ENCODE measurements at regions not wholly inside any gene's neighbourhood (a gene's known extent, or its start where the extent isn't known, plus 50 kb on each side); places are given as distances from the start of the nearest gene placed in this dataset.

DNA sequence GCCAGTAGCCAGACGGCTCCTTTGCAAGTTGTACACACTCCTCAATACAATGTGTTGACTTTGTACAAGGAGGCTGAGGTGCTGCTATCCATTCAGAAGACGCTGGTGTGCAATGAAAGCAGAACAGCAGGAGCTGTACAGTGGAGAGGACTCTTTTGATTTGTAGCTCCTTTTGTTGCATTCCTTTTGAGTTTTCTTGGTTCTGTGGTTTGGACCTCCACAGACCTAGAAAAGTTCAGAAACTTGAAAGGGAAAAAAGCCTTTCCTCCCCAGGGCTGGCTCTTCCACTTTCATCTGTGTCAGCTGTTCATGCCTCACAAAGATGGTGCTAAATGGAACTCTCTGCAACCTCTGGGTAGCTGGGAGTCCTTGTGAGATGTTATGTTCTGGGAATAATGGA is 117.4 kb downstream of the MAT2B start:
- DNase-seq: no peak

DNA sequence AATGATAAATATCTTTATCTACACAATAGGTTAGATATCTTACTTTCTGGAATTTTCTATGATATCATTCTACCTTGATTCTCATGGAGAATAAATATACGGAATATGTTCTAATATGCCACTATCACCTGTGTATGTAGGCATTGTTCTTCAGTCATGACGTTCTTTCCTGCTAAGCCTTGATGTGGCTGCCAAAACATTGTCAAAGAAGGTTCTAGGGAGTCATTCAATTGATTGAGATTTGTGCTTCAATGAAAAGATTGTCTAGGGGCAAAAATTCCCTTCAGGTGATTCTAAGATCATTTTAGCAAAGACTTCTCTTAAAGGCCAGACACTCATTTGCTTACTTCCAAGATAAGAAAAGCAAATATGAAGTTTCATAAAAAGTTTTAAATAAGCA is 118.1 kb downstream of the MAT2B start:
- DNase-seq: no peak

DNA sequence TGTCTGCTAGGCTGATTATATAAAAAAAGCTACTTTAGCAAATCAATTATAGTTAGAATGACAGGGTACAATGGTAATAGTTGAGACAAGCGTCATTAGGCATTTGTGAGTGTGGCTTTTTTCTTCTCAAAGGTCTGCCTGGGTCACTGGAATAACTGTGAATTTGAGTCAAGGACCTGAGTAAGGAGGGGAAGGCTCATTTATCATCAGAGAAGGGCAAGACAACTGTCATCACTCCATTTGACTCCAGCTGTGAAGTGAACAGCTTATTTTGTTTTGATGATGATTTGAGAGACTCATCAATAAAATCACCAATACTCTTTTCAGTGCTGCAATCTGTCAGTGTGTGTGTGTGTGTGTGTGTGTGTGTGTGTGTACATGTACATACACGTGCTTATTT is 118.6 kb downstream of the MAT2B start:
- no peak for DNase-seq

DNA sequence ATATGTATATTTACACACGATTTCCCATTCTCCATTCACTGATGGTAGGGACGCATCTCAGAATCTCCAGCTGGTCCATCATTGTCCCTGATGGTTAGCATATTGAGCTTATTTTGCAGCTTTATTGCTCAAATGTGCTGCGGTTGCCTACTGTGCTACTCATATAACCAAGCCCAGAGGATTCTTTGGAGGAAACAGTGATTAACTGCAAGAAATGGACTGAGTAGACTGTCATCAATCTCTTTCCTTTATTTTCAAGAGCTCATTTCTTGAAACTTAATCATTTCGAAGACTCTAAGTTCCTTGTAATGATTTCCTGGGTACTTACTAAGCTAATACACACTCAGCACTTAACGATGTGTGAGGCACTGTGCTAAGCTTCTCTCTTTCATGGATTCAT is 119.0 kb downstream of the MAT2B start:
- no peak for DNase-seq

DNA sequence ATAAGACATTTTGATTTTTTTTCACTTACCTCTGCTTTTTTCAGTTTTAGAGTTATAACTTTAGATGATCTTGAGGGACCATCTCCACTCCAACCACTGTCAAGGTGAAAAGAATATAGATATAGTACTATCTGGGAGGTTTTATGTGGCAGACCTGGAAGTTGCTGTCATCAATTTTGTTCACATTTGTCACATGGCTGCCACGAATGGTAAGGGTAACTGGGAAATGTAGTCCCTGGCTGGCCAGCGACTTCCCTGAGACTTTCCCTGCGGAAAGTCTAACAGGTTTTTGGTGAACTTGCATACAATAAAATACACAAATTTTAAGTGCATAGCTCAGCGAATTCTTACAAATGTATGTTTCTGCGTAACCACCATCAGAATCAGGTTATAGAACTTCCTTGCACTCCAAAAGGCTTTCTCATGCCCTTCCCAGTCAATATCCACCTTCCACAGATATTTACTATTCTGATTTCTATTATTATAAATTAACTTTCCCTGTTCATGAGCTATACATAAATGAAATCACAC is 121.5 kb downstream of the MAT2B start:
- DNase-seq: no peak

DNA sequence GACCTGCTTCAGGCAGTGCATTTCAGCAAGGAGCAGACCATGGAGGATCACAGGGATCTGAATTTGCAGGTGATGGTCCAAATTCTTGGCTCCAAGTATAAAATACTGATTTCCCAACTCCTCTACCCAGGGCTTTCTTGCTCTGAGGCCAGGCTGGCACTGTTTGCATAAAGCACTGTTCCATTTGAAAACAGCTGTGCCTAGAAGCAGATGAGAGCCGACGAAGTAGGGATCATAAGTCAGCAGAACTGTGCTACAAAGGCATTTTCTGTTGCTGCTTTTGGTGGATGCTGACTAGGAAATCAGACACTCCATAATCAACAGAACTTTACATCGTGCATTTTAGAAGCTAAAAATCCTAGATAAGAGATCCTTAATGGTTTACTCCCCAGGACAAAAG is 126.4 kb downstream of the MAT2B start:
- DNase-seq: no peak

DNA sequence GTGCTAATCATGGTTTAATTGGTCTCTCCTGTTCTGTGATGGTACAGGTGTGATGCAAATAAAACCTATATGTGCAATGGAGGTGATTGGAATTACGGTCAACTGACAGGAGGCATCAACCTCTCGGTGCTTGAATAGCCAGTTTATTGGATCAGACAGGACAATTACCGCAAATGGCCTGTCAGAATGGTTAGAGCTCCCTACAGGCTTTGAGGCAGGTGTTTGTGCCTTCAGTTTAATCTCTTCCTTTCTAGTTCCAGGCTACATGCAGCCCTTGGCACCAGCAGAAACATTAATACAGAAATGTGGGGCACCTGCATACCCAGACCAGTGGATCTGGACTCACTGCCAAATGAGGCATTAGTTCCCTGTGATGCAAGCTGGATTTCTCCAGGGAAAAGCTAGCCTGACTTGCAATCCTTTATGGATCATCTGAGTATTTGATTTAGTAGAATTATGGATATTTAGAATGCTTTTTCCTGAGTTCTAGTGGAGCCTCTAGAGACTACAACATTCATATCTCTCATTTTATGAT is 128.6 kb downstream of the MAT2B start:
- DNase-seq: no peak

DNA sequence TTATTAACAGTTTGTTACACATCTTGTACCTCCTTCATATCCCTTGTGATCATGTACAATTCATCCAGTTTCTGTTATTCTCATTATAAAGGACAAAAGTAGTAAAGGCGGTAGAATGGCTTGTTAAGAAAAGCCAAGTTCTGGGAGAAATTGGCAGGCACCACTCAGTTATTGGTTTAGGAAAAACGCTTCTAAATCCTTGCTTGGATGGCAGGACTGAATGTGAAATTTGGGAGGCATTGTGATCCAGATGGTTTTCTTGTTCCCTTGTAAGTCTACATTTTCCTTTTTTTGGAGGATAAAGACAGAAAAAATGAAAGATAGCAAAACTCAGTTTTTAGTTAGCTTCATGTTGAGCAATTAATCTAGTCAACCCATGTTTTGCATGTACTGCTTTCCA is 130.2 kb downstream of the MAT2B start:
- DNase-seq: no peak

DNA sequence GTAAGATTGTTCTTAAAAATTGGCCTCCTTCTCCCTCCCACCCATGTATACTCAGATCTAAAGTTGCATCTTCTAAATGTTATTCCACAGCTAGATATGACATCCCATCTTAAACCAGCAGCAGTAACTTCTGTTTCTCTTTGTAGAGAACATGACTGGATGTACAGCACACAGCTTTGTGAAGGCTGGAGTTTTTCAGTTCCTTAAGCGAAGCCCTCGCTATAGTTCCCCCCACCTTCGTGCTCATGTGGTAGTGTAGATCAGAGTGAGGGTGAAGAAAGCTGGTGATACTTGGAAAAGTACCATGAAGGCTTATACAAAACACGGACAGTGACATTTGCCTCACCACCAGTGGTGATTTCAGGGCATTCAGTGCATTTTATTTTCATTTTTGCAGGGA is 137.5 kb downstream of the MAT2B start:
- no peak for DNase-seq

DNA sequence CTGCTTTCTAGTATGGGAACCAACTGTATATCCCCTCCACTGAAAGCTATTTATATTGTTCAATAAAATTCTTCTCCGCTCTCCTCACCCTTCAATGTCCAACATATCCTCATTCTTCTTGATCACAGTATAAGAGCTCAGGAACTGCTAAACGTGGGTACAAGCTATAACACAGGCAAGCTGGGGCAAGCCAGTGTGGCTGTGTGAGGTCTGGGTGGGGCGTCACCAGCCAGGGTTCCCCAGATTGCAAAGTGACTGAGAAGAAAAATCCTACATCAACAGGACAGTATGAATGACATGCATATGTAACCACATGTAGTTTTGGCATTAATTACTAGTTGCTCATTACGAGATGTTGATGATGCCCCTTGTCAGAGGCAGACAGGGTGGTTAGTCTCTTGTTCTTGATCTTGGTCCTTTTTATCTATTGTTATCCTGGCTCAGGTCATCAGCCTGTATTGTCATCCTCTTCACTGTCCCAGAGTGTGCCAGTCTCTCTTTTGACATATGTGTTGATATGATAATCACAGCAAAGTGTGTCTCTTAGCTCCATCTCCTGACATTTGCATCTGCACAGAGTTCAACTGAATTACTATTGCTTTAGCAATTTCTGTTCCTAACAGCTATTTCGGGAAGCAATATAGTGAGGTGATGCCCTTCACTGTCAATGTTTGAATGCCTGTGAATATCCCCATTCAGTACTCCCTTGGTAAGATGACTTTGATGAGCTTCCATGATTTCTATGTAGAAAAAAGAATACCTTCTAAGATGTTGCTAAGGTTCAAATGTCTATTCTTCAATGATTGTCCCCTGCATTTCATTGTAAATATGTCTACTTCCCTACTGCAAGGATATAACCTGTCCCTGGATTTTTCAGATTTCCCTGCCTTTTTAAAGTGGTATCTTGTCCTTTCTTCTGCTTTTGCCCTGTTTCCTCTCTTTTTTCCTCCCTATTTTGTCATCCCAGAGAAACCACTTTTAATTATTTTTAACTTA is 140.3 kb downstream of the MAT2B start:
- DNase-seq: no peak

DNA sequence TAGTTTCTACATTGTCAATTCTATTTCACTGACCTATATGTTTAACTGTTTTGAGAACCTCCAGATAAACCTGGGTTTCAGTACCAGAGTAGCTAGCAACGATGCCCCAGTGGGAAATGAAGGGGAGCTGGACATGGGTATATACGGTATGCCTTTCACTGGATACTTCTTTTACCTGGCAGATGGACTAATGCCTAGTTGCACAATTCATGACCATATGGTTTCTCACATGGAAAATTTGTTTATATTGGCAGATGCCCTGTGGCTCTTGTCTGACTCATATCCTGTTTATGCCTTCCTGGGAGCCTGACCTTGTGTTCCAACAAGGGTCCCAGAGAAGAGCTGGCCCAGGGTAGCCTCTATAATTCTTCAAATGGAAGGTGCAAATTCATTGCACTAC is 144.1 kb downstream of the MAT2B start:
- DNase-seq: no peak

DNA sequence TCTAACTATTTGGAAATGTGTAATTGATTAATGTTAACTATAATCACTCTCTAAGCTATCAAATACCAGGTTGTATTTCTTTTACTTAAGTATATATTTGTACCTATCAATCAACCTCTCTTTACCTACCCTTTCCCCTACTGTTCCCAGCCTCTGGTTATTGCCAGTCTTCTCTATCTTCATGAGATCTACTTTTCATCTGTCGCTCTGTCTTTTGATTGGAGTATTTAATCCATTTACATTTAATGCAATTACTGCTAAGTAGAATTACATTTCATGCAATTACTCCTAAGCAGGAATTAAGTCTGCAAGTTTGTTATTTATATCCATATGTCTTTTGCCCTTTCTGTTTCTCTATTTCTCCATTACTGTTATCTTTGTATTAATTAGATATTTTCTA is 148.1 kb downstream of the MAT2B start:
- DNase-seq: no peak

DNA sequence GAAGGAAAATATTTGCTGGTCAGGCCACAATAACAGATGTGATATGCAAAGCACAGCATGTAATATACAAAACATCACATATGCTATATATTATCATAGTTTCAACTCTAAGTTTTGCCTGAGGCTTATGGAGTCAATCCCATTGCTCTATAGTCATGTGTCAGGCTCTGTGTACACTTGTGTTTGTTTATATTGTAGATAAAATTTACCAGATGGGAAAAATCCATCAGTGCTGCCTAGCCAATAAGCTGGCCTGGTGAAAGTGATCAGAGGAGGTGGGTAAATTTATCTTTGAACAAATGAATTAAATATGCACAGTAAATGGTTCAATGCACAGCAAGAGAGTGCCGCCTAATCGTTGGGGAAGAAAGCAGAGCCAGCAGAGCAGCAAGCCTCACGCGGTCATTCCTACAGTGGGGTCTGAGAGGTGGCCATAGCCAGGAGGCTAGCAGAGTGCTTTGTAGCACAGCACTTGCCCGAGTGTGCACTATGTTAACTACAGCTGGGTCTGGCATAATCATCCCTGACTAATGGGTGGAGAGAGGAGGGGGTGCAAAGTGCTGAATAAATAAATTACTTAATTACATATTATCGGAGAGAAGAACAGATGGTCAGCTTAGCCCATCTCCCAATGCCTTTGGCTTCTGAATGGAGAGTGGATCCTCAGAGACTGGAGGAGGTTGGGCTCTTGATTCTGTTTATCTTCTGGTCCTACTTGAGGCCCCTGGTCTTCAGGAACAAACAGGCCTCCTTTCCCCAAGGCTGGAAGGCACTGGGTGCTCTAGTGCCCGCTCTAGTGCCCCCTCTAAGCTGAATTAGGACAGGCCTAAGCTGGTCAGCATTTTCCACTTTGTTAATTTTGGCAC is 153.5 kb downstream of the MAT2B start:
- DNase-seq: no peak

DNA sequence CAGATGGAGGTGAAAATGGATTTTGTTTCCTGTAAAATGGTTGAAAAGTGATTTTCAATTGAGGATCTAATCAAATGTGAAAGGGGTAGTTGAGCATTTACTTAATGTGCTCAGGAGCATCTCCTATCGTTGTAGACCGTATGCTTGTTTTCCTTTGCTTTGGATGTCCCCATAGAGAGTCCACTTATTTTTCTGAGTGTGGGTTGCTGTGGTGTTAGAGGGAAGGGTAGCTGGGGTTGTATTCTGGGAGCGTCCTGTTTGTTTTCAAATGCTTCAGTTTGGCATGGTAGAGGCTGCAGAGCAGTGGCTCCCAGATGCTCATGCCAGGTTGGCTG is 154.1 kb downstream of the MAT2B start:
- DNase-seq: no peak

DNA sequence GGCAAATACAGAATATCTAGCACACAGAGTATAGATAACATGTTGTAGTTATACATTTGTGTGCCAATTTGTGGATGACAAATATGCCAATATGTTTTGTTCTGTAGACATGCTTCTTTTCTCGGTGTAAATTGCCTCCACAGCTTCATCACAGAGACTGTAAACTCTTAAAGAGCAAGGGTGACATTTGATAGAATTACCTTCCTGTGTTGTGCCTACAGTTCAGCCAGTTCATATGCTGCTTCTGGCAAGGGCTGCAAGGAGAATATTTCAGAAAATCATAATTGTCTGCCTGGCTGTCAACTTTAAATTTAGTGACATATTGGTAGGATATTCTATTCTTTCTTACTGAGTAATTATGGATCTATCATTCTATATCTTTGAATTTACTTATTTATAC is 155.1 kb downstream of the MAT2B start:
- no peak for DNase-seq

DNA sequence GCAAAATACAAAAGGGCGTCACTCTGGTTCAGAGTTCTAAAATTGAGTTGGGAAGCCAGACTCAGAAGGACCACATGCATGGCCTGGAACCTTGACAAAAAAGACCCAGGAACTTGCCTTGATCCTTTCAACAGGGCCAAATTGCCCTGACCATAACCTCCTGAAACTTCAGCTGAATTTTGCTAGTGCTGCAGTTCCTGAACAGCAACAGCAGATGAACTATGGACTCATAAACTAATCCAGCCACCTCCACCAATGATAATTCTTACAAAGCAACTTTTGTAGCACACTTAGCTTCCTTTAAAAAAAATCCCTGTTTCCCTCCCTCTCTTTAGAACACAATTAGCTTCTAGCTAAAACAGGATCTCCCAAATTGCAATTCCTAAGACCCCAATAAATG is 155.9 kb downstream of the MAT2B start:
- no peak for DNase-seq

DNA sequence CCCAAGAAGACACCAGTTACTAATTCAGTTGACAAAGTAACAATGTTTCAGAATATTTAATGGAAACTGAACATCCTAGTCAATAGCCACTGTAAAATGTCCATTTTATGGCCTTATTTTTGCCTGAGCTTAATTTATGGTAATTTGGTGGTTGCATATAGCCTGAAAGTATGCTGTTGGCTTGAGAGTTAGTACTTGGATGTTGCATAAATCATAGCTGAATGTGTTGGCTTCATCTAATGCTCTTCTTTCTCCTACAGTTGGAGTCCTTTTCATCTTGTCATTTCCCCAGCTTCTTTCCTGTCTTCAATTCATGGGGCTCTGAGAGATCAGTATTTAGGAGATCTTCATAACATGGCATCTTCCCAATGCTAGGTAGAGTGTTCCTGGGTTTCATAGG is 164.6 kb downstream of the MAT2B start:
- DNase-seq: no peak

DNA sequence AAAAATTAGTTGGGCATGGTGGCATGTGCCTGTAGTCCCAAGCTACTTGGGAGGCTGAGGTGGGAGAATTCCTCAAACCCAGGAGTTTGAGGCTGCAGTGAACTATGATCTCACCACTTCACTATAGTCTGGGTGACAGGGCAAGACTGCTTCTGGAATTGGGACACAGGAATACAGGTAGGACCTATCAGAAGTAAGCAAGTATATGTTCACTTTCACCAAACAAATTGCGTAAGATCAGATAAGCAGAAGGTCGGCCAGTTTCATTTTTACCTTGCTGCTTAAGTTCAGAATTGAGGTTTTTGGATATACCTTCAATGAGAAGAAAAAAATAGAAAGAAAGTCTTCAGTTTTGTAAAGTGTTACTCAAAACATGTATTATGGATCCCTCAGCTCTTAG is 171.7 kb downstream of the MAT2B start:
- DNase-seq: no peak

DNA sequence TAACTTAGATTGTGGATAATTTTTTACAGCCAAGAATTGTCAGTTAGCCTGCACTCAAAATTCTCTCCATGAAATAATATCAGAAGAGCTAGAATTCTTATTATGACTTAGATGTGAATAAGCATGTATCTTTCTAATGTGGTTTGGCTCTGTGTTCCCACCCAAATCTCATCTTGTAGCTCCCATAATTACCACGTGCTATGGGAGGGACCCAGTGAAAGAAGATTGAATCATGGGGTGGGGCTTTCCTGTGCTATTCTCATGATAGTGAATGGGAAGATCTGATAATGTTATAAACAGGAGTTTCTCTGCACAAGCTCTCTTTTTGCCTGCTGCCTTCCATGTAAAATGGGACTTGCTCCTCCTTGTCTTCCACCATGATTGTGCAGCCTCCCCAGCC is 176.8 kb downstream of the MAT2B start:
- no peak for DNase-seq

DNA sequence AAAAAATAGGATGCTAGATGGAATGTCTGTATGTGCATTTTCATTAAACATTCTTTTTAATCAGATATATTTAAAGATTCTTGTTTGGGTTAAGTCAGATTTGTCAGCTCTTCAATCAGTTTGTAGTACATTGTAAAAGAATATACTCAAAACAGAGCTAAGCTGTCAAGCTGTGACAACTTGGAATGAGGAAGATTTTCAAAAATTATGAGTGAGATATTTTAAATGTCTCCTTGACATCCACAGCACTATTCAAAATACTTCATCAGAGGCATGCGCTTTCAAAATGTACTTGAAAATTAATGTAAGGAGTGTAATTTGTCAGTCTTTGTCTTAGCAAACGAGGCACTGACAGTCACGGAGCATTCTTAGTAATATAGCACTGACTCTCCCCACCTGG is 182.0 kb downstream of the MAT2B start:
- DNase-seq: no peak

DNA sequence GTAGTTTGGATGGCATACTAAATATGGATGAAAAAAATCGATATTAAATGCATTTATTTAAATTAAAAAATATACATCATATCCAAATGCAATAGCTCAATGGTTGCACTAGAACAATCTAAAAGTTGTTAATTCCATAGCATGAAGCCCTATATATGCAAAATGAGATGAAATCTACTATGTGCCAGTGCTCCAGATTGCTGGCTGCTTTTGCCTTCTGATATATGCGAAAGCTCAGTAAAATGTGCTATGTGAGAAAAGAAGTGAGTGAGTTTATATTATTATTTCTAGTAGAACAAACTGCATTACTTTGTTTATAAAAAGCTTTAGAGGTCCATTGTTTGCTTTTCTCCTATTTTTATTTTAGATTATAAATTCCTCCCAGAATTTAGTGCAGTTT is 186.7 kb downstream of the MAT2B start:
- DNase-seq: no peak

DNA sequence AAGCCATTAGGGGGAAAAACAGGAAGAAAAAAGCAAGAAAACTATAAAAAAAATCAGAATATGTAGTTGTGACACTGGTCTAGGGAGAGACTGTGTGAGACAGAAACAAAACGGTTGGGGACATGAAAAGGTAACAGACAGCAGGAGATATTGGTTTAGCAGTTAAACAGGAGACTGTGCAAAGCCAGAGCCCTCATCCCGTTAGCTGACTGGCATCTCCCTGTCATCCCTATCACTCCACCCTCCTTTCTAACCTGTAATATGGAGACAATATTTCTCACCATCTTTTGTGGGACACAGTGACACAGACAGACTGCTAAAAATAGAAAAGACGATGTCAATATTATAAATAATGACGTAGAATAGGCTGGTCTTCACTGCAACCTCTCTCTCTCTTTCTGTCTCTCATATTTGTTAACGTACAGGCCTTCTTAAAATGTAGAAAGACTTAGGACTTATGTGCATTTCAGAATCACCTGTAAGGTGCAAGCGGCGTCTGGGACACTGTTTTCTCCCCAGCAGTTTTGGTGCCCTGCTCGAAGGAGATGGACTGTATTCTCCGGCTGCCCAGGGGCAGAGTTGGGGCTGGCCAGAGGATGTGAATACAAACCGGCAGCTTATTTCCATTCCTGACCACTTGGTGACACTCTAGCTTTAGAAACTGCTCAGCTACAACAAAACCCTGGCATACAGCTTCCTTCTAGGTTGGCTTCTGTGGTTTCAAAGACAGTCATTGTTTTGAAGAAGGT is 190.6 kb downstream of the MAT2B start:
- DNase-seq: peak; percentile 50

DNA sequence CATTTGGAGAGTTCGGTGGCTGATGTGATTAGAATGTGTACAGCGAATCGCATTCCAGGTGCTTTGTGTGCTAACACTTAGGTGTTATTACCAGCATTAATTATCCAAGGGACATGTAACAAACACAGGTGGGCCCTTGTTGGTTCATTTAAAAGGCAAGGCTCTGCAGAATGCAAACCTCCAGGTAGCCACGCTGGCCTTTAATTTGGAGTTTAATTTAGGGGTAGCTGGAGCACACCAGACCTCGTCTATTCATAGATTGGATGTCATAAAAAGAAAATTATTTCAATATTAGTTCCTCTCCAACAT is 191.1 kb downstream of the MAT2B start:
- no peak for DNase-seq

All from right kidney (tissue), 1 donor.